Stimulated activated CD4-positive, alpha-beta T cell treated with anti-CD3 and anti-CD28 coated beads, TNF-alpha, amount 100 ng/mL, for 24 hours (primary cell): ENCODE measurements at regions not wholly inside any gene's neighbourhood (a gene's known extent, or its start where the extent isn't known, plus 50 kb on each side); places are given as distances from the start of the nearest gene placed in this dataset.

Source experiments
- DNase-seq, 3 experiments: peaks; one replicate each; pipeline ENCODE4 v3.0.0-alpha.2; 2020; ENCODE audit warnings: low read depth in 3 of 3

GRCh38 chr5:168008555-168008954, 282.9 kb upstream of the WWC1 start:
- DNase-seq: no peak

- DNase-seq: no peak
Measured at GRCh38 chr5:168011096-168011495, 280.3 kb upstream of the WWC1 start.

GRCh38 chr5:168012006-168012405, 279.4 kb upstream of the WWC1 start:
- DNase-seq: no peak

- no peak for DNase-seq
Measured at GRCh38 chr5:168013546-168013945, 277.9 kb upstream of the WWC1 start.

- DNase-seq: no peak
Measured at GRCh38 chr5:168014433-168015123, 276.9 kb upstream of the WWC1 start.

- DNase-seq: no peak
Measured at GRCh38 chr5:168015506-168015905, 275.9 kb upstream of the WWC1 start.

- no peak for DNase-seq
Measured at GRCh38 chr5:168017313-168017712, 274.1 kb upstream of the WWC1 start.

GRCh38 chr5:168019143-168019542, 272.3 kb upstream of the WWC1 start:
- DNase-seq: no peak

- DNase-seq: no peak
Measured at GRCh38 chr5:168020542-168021294, 270.7 kb upstream of the WWC1 start.

- no peak for DNase-seq
Measured at GRCh38 chr5:168022446-168023169, 268.8 kb upstream of the WWC1 start.

- no peak for DNase-seq
Measured at GRCh38 chr5:168023191-168023590, 268.3 kb upstream of the WWC1 start.

- no peak for DNase-seq
Measured at GRCh38 chr5:168024306-168024705, 267.1 kb upstream of the WWC1 start.

GRCh38 chr5:168027007-168027406, 264.4 kb upstream of the WWC1 start:
- no peak for DNase-seq

- no peak for DNase-seq
Measured at GRCh38 chr5:168030912-168031311, 260.5 kb upstream of the WWC1 start.

- DNase-seq: no peak
Measured at GRCh38 chr5:168031614-168032013, 259.8 kb upstream of the WWC1 start.

GRCh38 chr5:168039039-168039438, 252.4 kb upstream of the WWC1 start:
- DNase-seq: no peak

- no peak for DNase-seq
Measured at GRCh38 chr5:168039566-168040248, 251.7 kb upstream of the WWC1 start.

- DNase-seq: no peak
Measured at GRCh38 chr5:168041583-168041982, 249.9 kb upstream of the WWC1 start.

GRCh38 chr5:168042284-168043068, 249.0 kb upstream of the WWC1 start:
- DNase-seq: no peak

GRCh38 chr5:168046163-168046562, 245.3 kb upstream of the WWC1 start:
- no peak for DNase-seq

- peak in 1 of 3 experiments; percentile 1 for DNase-seq
Measured at GRCh38 chr5:168047043-168047668, 244.3 kb upstream of the WWC1 start.
